ENCODE measurements at regions not wholly inside any gene's neighbourhood (a gene's known extent, or its start where the extent isn't known, plus 50 kb on each side); places are given as distances from the start of the nearest gene placed in this dataset.
A peak's percentile ranks its signal among the peaks of the same experiment; 100 is the strongest.
"Not testable (repeated sequence)": the region's sequence is repeated elsewhere in the genome, so short reads cannot be mapped to it uniquely, and the experiment has no call there.

DNA sequence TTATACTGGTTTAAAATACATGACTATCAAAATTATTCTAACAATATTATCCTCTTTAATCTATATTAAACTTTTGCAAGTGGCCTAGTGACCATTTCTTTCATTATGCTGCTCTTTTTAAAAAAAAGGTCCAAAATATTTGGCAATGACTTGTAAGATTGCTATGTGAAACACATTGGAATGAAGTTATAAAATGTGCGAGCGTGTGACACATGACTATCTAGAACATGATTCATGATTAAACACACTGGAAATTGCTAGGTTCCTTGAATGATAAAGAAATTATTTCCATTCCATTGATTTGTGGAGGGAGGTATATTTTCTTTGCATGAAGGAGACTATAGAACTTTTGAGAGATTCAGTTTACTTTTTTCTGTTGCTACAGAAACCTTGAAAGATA lies 739.1 kb downstream of the DIAPH3 start:
- no peak overlapping the region for H3K4me3 ChIP-seq (ENCODE audit: low read depth, low read length)
- DNase-seq (ENCODE audit: low read depth) = peak; percentile 13

DNA sequence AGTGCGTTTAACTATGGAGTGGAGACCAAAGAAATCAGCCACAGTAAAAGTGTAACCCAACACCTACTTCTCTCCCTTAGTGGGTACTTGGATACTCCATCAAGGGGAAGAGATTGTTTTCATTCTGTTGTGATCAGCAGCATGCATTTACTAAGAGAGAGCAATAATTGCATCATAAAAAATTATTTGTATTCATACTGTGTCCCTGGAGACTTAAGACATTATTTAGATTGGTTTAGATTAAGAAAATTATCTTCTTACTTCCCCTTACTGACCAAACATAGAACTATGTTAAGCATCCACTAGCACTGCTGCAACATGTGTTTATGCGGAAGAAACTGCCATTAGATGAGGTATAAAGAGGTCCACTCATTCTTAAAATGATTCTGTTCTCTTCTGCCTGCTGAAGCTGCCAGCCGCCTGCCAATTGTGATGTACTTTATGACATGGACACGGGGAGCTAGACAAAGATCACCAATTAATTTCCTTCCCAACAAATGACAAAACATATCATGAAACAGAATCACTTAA lies 738.5 kb downstream of the DIAPH3 start:
- no peak overlapping the region for H3K4me3 ChIP-seq (ENCODE audit: low read depth, low read length)
- peak; percentile 23 for DNase-seq (ENCODE audit: low read depth)

DNA sequence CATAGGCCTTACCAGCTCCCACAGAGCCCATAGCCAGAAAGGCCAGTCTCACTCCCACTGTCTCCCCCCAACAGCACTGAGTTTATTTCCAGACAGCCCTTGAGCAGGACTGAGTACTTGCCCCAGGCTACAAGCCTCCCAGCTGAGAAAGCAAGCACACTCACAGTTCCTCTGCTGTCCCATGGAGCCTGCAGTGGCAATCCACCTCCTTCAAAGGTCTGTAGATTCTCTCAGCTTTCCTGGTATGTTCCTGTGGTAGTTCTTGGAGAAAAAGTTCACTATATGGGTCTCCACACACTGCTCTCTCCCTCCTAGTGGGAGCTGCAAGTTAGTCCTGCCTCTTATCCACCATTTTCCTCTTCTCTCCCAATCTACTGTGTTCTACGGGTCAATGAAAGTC lies 728.7 kb downstream of the DIAPH3 start:
- no peak for DNase-seq (ENCODE audit: low read depth)
- no peak overlapping the region for H3K4me3 ChIP-seq (ENCODE audit: low read depth, low read length)

DNA sequence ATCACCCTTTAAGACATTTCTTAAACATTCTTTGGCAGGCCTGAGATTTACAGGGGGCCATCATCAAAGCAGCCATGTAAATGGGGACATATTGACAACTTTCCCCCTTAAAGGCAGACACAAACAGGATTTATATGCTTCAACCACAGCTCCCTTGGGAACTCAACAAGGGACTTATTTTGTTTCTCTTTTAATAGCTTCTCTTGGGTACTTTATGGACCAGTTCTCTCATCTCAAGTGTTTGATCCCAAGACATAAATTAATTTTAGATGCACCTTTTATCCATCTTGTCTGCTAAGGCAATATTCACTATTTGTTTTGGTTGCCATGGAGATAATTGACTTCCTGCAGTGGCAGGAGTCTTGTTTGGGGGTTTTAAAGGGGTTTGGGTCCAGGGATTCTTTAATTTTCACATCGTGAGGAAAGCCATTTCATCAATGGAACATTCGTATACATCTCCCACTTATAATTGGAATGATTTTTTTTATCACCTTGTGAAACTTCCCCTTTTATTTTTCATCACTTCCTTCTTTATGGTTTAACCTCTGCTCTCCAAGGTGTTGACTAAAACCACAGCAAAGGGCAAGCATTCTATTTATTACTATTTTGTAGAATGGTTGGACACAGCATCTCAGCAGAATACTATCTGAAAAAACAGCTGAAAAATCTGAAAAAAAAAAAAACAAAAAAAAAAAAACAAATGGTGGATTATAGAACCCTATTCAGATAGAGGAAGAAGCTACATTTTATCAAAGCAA lies 726.0 kb downstream of the DIAPH3 start:
- DNase-seq (ENCODE audit: low read depth) = no peak
- H3K4me3 ChIP-seq (ENCODE audit: low read depth, low read length) = no peak overlapping the region

DNA sequence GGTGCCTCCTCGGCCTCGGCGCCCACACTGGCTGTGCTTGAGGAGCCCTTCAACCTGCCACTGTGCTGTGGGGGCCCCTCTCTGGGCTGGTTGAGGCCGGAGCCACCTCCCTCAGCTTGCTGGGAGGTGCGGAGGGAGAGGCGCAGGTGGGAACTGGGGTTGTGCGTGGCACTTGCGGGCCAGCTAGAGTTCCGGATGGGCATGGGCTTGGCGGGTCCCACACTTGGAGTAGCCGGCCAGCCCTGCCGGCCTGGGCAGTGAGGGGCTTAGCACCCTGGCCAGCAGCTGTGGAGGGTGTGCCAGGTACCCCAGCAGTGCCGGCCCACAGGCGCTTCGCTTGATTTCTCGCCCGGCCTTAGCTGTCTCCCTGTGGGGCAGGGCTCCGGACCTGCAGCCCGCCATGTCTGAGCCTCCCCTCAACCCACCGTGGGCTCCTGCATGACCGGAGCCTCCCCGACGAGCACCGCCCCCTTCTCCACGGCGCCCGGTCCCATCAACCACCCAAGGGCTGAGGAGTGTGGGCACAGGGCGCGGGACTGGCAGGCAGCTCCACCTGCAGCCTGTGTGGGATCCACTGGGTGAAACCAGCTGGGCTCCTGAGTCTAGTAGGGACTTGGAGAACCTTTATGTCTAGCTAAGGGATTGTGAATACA lies 723.8 kb downstream of the DIAPH3 start:
- no peak overlapping the region for H3K4me3 ChIP-seq (ENCODE audit: low read depth, low read length)
- no peak for DNase-seq (ENCODE audit: low read depth)

DNA sequence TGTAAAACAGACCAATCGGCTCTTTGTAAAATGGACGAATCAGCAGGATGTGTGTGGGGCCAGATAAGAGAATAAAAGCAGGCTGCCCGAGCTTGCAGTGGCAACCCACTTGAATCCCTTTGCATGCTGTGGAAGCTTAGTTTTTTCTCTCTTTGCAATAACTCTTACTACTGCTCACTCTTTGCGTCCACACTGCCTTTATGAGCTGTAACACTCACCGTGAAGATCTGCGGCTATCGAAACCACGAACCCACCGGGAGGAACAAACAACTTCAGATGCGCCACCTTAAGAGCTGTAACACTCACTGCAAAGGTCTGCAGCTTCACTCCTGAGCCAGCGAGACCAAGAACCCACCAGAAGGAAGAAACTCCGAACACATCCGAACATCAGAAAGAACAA lies 722.7 kb downstream of the DIAPH3 start:
- not testable (repeated sequence) for H3K4me3 ChIP-seq (ENCODE audit: low read depth, low read length); DNase-seq (ENCODE audit: low read depth)

DNA sequence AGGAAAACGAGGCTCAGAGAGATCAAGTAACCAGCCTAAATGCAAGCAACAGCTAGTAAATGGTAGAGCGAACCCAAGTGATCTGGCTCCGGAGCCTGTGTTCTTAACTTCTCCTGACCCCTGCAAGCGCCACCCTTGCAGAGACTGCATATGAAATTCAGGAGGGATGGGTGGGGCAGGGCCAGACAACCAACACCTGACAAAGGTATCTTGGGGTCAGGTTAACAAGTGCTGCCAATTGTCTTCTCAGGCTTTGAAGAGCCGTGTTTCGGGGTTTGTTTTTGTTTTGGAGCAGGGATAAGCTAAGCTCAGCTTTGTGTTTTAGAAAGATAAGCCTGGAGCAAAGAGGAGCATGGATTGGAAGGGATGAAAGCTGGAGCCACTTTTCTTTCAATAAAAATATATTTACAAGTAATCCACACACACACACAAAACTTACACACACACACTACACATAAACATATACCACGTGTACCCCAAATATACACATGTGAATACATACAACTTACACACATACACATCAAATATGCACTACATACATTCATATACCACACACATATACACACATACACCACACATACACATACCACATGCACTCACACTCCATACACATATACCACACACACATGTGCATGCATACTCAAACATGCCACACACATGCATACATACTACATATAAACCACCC lies 722.0 kb downstream of the DIAPH3 start:
- no peak overlapping the region for H3K4me3 ChIP-seq (ENCODE audit: low read depth, low read length)

DNA sequence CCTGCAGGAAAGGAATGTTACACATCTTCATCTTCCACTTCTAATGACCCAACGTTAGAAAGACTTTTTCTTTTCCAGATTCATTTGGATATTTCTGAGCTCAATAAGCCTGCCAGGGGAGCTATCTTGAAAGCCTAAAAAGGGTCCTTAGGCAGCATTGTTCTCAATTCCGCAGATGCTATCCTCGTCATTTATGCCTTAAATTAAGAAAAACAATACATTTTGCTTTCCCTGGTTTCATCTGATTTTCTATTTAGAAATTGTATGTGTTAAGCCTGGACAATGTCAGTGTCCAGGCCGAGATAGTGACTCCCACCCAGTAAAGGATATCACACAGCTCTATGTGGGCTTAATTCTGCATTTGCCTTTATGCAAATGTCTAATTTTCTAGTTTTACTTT lies 721.3 kb downstream of the DIAPH3 start:
- DNase-seq (ENCODE audit: low read depth) = no peak

More for the DNA sequence above, 722.0 kb downstream of the DIAPH3 start:
- no peak for DNase-seq (ENCODE audit: low read depth)

DNA sequence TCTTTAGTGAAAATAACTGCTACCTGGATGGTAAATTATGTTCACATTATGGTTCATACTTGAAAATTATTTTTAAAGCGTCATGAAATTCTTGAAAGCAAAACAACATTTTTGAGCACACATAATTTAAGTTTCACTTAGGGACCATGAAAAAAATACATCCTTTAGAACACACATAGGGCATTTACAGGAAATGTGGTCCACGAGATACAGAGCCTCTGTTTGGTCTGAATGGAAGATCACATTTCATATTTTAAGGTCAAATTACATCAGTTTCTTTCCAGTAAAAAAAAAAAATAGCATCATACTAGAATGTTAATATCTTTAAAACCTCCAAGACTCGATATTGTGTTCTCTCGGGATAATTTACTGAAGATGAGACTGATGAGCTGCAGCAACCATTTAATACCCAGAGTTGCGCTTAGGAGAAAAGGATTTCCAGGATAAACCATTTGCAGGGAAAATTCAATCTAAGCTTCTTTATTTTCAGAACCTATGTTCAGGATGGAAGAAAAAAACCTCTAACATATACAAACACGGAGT lies 720.7 kb downstream of the DIAPH3 start:
- DNase-seq (ENCODE audit: low read depth) = no peak
- H3K4me3 ChIP-seq (ENCODE audit: low read depth, low read length) = no peak overlapping the region

More for the DNA sequence above, 721.3 kb downstream of the DIAPH3 start:
- H3K4me3 ChIP-seq (ENCODE audit: low read depth, low read length) = no peak overlapping the region

DNA sequence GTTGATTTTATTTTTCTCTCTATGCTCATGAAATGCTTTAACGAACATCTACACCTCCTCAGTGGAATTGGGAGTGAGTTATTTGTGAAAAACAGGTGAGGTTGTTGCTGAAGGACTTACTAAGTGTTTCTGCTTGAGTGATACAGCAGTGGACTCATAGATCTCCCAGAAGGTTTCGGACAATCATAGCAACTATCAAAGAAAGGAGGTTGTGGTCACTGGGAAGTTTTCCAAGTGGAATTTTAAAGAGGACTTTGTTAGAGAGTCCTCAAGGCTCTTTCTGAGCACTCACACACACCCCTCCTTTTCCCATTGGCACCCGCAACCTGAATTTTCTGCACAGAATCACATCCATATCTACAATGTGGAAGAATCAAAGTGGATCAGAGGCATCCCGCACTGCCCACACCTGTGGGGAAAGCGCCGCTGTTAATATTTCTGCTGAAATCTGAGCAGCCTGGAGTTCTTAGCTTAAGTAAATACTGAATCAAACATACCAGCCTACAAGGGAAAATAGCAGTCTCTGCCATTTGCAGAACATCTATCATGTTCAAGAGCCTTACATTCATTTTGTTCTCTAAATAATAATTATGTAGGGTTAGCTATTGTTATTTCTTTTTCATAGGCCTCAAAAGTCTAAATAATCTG lies 719.4 kb downstream of the DIAPH3 start:
- no peak overlapping the region for H3K4me3 ChIP-seq (ENCODE audit: low read depth, low read length)
- no peak for DNase-seq (ENCODE audit: low read depth)

DNA sequence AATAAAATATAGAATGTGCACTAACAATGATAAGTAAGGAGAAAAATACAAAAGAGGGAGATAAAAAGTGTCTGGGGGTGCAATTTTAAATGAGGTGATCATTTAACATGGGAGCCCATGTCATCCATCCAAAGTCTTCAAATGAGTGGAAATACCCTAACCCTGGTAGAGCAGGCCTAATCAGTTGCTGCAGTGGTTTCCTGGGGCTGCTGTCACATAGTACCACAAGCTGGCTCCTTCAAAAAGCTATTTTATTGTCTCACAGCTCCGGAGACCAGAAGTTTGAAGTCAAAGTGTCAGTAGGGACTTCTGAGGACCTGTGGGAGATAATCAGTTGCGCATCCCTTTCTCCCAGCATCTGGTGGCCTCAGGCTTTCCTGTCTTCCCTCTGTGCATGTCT lies 717.9 kb downstream of the DIAPH3 start:
- DNase-seq (ENCODE audit: low read depth) = no peak
- H3K4me3 ChIP-seq (ENCODE audit: low read depth, low read length) = no peak overlapping the region

DNA sequence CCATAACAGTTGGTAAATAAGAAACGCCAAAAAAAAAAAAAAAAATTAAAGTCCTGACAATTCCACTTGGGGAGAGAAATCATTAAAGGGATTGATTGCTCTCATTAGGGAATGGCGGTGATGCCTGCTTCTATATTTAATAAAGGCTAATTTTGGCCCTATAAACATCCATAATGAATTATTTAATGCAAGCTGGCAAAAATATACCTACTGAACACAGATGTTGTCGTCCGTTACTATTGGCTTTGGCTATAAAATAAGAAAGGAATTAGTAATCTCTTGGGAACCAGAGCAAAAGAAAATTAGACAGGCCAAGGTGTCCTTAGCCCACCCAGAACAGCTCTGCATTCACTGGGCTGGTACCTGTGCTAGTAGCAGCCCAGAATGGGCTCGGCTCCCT lies 717.3 kb downstream of the DIAPH3 start:
- DNase-seq (ENCODE audit: low read depth) = no peak
- H3K4me3 ChIP-seq (ENCODE audit: low read depth, low read length) = no peak overlapping the region

DNA sequence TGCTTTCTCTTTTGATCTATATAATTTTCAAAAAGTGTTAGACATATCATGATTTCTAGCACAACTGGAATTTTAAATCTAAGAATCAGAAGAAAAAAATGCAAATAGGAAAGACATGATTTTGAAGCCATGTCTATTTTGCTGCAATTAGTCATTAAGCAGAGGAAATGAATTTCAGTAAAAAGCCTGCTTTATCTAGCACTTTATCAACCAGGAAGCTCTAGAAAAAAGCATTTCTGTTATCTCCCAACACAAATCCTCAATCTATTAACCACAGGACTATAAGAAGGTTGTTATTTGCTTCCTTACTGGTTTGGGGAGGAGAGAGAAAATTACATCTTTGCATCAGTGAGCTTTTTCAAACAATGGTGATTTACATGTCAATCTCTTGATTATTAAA lies 716.7 kb downstream of the DIAPH3 start:
- H3K4me3 ChIP-seq (ENCODE audit: low read depth, low read length) = no peak overlapping the region
- no peak for DNase-seq (ENCODE audit: low read depth)

DNA sequence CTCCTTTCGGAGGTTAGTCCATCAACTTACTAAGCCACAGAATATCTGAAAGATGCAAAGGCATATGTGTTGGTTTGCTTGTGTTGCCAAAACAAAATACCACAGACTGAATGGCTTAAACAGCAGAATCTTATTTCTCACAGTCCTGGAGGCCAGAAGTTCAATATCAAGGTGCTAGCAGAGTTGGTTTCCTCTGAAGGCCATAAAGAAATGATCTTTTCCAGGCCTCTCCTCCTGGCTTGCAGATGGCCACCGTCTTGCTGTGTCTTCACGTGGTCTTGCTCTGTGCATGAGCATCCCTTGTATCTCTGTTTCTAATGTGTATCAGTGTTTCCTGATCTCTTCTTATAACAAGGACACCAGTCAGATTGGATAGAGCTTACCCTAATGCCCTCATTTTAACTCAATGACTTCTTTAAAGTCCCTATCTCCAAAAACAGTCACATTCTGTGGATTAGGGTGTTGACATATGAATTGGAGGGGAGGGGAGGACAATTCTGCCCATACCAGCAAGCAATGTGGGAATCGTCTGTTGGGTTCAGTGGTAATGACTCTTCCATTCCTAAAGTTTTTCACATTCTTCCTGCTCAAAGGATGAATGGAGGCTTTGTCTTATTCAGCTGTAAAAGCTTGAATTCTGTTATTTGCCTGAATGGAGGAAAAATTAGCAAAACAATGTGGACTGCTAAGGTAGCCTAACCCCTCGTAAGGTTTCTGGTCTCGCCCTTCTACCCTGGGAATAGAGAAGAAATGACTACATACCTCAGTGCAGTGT lies 715.7 kb downstream of the DIAPH3 start:
- DNase-seq (ENCODE audit: low read depth) = peak; percentile 30
- H3K4me3 ChIP-seq (ENCODE audit: low read depth, low read length) = no peak overlapping the region

DNA sequence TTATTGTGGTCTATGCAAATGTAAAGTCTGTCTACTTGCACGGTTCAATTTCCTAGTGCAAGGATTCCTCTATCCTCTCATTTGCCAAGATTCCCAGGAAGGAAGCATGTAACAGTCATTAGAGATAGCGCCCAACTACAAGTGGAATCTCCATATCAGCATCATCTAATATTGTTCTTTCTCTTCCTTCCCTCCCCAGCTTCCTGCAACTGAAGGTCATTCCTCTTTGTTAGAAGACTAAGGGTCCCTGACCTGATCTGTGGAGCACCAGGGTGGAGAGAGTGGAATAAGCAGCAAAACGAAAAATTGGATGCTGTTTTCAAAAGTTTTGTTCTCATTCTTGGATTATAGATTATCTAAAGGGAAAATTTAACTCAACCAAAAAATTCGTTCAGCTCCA lies 714.0 kb downstream of the DIAPH3 start:
- DNase-seq (ENCODE audit: low read depth) = no peak

DNA sequence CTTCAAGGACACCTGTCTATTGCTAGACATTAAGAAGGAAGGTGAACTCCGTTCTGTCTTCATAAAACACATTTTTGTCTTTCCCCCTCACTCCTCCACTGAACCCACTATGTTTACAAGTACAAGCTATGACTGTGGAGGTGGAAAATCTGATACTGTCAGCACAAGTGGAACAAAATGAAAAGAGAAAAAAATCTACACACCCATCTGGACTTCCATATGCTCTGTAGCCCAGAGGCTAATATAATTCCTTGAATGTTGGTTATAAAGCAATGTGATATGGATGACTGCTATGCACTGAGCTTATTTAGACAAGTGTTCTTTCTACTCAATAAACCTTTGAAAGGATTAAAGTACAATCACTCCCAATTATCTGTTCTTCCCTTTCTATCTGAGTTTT lies 713.5 kb downstream of the DIAPH3 start:
- no peak overlapping the region for H3K4me3 ChIP-seq (ENCODE audit: low read depth, low read length)
- DNase-seq (ENCODE audit: low read depth) = no peak

More for the DNA sequence above, 714.0 kb downstream of the DIAPH3 start:
- H3K4me3 ChIP-seq (ENCODE audit: low read depth, low read length) = no peak overlapping the region

DNA sequence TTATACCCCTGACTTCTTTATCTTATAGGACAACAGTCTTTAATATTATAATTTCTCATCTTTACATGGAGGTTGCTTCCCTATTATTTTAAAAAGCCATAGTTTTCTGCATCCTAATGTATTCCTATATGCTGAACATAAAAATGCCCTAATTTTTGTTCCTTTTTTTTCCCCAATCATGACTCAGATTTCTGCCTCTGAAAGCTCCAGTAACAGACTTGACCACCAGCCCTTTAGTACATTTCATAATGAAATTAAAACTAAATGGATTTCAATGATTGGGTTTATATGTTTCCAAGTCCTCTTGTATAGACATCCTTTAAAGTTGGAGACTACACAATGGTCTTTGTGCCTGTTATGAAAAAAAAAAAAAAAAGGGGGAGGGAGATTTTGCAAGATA lies 712.5 kb downstream of the DIAPH3 start:
- DNase-seq (ENCODE audit: low read depth) = no peak

DNA sequence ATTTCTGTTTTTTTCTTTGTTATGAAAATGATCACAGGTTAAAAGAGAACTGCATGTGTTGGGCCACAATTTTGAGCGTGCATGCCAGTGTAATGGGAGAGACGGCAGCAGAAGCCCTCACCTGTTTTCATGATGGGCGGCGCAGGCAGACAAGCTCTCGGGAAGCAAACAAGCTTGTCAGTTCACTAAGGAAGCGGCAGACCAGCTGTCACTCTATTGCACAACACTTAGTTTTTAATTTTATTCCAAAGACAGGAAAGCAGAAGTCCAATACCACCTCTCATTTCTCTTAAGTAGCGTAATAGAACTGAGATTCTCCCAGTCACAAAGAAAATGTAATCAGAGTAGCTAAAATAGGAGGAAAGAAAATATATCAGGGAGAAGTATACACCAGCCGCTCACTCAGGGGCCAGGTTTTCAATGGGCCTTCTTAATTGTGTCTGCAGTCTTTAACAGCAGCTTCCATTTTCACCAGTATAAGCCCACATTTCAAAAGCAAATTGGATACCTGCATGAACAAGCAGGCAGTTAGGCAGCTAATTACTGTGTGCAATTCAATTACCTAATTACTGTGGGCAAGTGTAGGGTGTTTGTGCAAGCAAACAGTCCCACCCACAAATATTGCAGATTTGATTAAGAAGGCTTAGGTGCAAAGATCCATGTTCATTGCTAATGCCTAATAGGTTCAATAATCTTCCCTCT lies 711.4 kb downstream of the DIAPH3 start:
- DNase-seq (ENCODE audit: low read depth) = no peak
- H3K4me3 ChIP-seq (ENCODE audit: low read depth, low read length) = no peak overlapping the region

More for the DNA sequence above, 712.5 kb downstream of the DIAPH3 start:
- no peak overlapping the region for H3K4me3 ChIP-seq (ENCODE audit: low read depth, low read length)
